Neuronal stem cell (in vitro differentiated cells): ENCODE measurements at regions not wholly inside any gene's neighbourhood (a gene's known extent, or its start where the extent isn't known, plus 50 kb on each side); places are given as distances from the start of the nearest gene placed in this dataset.

ENCODE experiments used
- DNase-seq: peaks from one replicate; pipeline ENCODE4 v3.0.0-alpha.2; 2013; ENCODE audit warnings: low spot score
- H2AFZ ChIP-seq: one replicate; pipeline ENCODE4 v1.6.1; 2013; ENCODE audit warnings: mild to moderate bottlenecking, low read length, inconsistent platforms
- H2AK5ac ChIP-seq: 2 replicates; pipeline ENCODE4 v1.6.1; 2013; ENCODE audit warnings: low read depth, mild to moderate bottlenecking, inconsistent platforms, low read length, moderate library complexity, mixed read lengths
- H2BK120ac ChIP-seq: 2 replicates; pipeline ENCODE4 v1.6.1; 2013; ENCODE audit warnings: low read depth, mild to moderate bottlenecking, inconsistent platforms, low read length, moderate library complexity, mixed read lengths
- H2BK12ac ChIP-seq: one replicate; pipeline ENCODE4 v1.6.1; 2013; ENCODE audit warnings: low read length, inconsistent platforms
- H2BK15ac ChIP-seq: 2 replicates; pipeline ENCODE4 v1.6.1; 2013; ENCODE audit warnings: mild to moderate bottlenecking, low read length, inconsistent platforms, mixed read lengths
- H2BK5ac ChIP-seq: one replicate; pipeline ENCODE4 v1.6.1; 2013; ENCODE audit warnings: inconsistent platforms, mild to moderate bottlenecking, low read length, moderate library complexity
- H3K14ac ChIP-seq: one replicate; pipeline ENCODE4 v1.6.1; 2013; ENCODE audit warnings: low read length, inconsistent platforms
- H3K18ac ChIP-seq: 2 replicates; pipeline ENCODE4 v1.6.1; 2013; ENCODE audit warnings: low read length, inconsistent platforms
- H3K23ac ChIP-seq: 2 replicates; pipeline ENCODE4 v1.6.1; 2013; ENCODE audit warnings: low read depth, mild to moderate bottlenecking, mixed read lengths, low read length, inconsistent platforms; ENCODE audit not compliant: poor library complexity
- H3K27ac ChIP-seq: replicated peaks from 3 replicates; pipeline ENCODE4 v1.5.1; 2013; ENCODE audit warnings: low read length, inconsistent platforms
- H3K27me3 ChIP-seq, 3 experiments: 2 replicates each; pipeline ENCODE4 v1.6.1; 2013; ENCODE audit warnings: low read length in 3 of 3, mild to moderate bottlenecking in 2 of 3, inconsistent platforms in 1 of 3, low read depth in 1 of 3, mixed read lengths in 1 of 3, moderate library complexity in 1 of 3; ENCODE audit not compliant: control insufficient read depth in 3 of 3, insufficient read depth in 3 of 3
- H3K36me3 ChIP-seq, 2 donors: replicated peaks in 1 of 2; 2 replicates each; pipeline ENCODE4 v1.6.1; 2013; ENCODE audit warnings: low read length in 2 of 2; ENCODE audit not compliant: control insufficient read depth in 2 of 2, insufficient read depth in 2 of 2
- H3K4ac ChIP-seq: 2 replicates; pipeline ENCODE4 v1.6.1; 2013; ENCODE audit warnings: inconsistent platforms, mild to moderate bottlenecking, low read length, moderate library complexity
- H3K4me1 ChIP-seq, 2 donors: 1 replicate in 1 of 2; 2 replicates in 1 of 2; pipeline ENCODE4 v1.6.1; 2013; ENCODE audit warnings: low read length in 2 of 2, low read depth in 1 of 2; ENCODE audit not compliant: control insufficient read depth in 2 of 2, insufficient read depth in 1 of 2
- H3K4me2 ChIP-seq: one replicate; pipeline ENCODE4 v1.6.1; 2013; ENCODE audit warnings: mild to moderate bottlenecking, low read length, inconsistent platforms; ENCODE audit not compliant: insufficient read depth, poor library complexity, severe bottlenecking
- H3K4me3 ChIP-seq, 2 donors: 2 replicates each; pipeline ENCODE4 v1.5.1; 2013; ENCODE audit warnings: low read length in 2 of 2, mild to moderate bottlenecking in 2 of 2, inconsistent platforms in 1 of 2, moderate library complexity in 1 of 2
- H3K79me1 ChIP-seq: one replicate; pipeline ENCODE4 v1.6.1; 2013; ENCODE audit warnings: low read depth, mild to moderate bottlenecking, inconsistent platforms, low read length, moderate library complexity
- H3K9ac ChIP-seq: one replicate; pipeline ENCODE4 v1.6.1; 2013; ENCODE audit warnings: mild to moderate bottlenecking, low read depth, low read length, inconsistent platforms; ENCODE audit not compliant: poor library complexity
- H3K9me3 ChIP-seq, 2 donors: replicated peaks in 1 of 2; 2 replicates each; pipeline versions ENCODE3 to v1.6.1; 2013; ENCODE audit warnings: low read length in 2 of 2, mild to moderate bottlenecking in 2 of 2, inconsistent platforms in 1 of 2, low read depth in 1 of 2, mixed read lengths in 1 of 2, moderate library complexity in 1 of 2; ENCODE audit not compliant: control insufficient read depth in 2 of 2, insufficient read depth in 1 of 2
- H4K8ac ChIP-seq: one replicate; pipeline ENCODE4 v1.6.1; 2013; ENCODE audit warnings: low read depth, mild to moderate bottlenecking, inconsistent platforms, low read length, moderate library complexity
- H4K91ac ChIP-seq: one replicate; pipeline ENCODE4 v1.6.1; 2013; ENCODE audit warnings: low read length, low read depth, mild to moderate bottlenecking, inconsistent platforms; ENCODE audit not compliant: poor library complexity
- WGBS, 2 donors: extraction: QIAGEN DNeasy Blood & Tissue Kit; methylation state at CpG; one replicate each; pipeline ENCODE4 v1.1.7; 2013; ENCODE audit warnings: missing lambda C conversion rate in 2 of 2, mixed read lengths in 1 of 2; ENCODE audit not compliant: insufficient read length in 2 of 2, insufficient replicate concordance in 1 of 2; ENCODE audit errors: extremely low coverage in 2 of 2; 5-methylcytosine and 5-hydroxymethylcytosine counted together

DNA sequence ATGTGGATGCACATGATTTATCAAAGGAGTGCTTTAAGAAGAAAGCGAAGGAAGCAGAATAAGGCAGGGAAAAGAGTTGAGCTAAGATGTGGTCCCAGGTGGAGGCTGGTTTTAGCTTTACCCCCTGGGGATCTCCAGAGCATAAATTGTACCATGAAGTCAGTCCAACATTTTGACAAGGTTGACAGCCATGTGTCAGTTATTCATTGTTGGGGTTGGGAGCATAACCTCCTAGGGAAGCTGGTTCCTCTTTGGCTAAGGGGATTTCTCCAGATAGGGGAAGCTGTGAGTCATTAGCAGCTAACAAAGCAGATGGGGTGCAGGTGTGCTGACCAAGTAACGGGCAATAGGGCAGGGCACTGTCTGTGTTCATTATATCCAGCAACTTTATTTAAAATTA, 123.7 kb upstream of the IGSF10 start:
- no peak overlapping the region for H4K8ac ChIP-seq
- H3K36me3 ChIP-seq: no peaks in the 10 kb centered on the region
- no peak overlapping the region for H2BK15ac ChIP-seq
- H3K4me3 ChIP-seq: no peak overlapping the region
- WGBS, 2 donors: no CpG with 5 or more reads among the region's 2 CpGs
- no peak overlapping the region for H4K91ac ChIP-seq
- no peaks in the 10 kb centered on the region for H3K27me3 ChIP-seq
- H3K18ac ChIP-seq: no peak overlapping the region
- no peak overlapping the region for H2AFZ ChIP-seq
- H3K4ac ChIP-seq: no peak overlapping the region
- no peak overlapping the region for H3K14ac ChIP-seq
- no peak overlapping the region for H2BK120ac ChIP-seq
- H2AK5ac ChIP-seq: no peak overlapping the region
- DNase-seq: no peak
- H3K23ac ChIP-seq: no peak overlapping the region
- no peak overlapping the region for H3K9ac ChIP-seq
- H3K4me2 ChIP-seq: no peak overlapping the region
- H3K9me3 ChIP-seq: no peaks in the 10 kb centered on the region
- H3K27ac ChIP-seq: no peak overlapping the region
- H2BK12ac ChIP-seq: no peak overlapping the region
- H3K4me1 ChIP-seq: no peaks in the 10 kb centered on the region
- H2BK5ac ChIP-seq: no peak overlapping the region
- no peaks in the 10 kb centered on the region for H3K79me1 ChIP-seq

DNA sequence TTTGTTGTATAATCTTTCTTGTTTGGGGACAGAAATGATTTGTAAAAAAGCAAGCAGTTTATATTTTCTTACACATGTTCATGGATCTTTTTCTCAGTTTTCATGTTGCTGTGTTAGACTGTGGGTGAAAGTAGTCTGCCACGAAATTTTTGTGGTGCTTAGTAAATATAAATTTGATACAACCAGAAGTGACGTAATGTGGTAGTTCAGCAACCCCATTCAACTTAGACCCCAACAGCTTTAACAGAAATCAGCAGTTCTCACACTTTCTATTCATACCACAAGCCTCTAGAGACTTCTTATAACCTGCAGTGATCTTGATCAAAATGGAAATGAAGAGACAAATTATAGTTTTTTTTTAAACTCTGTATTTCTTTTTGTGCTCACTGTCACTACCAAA, 120.2 kb upstream of the IGSF10 start:
- H3K23ac ChIP-seq: no peak overlapping the region
- H3K4me3 ChIP-seq: no peak overlapping the region
- no peak overlapping the region for H2BK120ac ChIP-seq
- H2AFZ ChIP-seq: no peak overlapping the region
- no peak overlapping the region for H3K14ac ChIP-seq
- no peaks in the 10 kb centered on the region for H3K9me3 ChIP-seq
- no peak for DNase-seq
- no peak overlapping the region for H3K4ac ChIP-seq
- no peak overlapping the region for H3K4me2 ChIP-seq
- no peak overlapping the region for H4K8ac ChIP-seq
- WGBS, 2 donors: no CpG with 5 or more reads among the region's 2 CpGs
- H3K4me1 ChIP-seq: peaks cover 0 to 4% of the 10 kb centered on the region in 2 donors
- no peak overlapping the region for H3K9ac ChIP-seq
- no peak overlapping the region for H3K18ac ChIP-seq
- H3K27ac ChIP-seq: no peak overlapping the region
- no peak overlapping the region for H2BK5ac ChIP-seq
- H3K27me3 ChIP-seq: no peaks in the 10 kb centered on the region
- H2BK12ac ChIP-seq: no peak overlapping the region
- H2BK15ac ChIP-seq: no peak overlapping the region
- no peak overlapping the region for H4K91ac ChIP-seq
- H3K79me1 ChIP-seq: no peaks in the 10 kb centered on the region
- no peak overlapping the region for H2AK5ac ChIP-seq
- H3K36me3 ChIP-seq: no peaks in the 10 kb centered on the region

DNA sequence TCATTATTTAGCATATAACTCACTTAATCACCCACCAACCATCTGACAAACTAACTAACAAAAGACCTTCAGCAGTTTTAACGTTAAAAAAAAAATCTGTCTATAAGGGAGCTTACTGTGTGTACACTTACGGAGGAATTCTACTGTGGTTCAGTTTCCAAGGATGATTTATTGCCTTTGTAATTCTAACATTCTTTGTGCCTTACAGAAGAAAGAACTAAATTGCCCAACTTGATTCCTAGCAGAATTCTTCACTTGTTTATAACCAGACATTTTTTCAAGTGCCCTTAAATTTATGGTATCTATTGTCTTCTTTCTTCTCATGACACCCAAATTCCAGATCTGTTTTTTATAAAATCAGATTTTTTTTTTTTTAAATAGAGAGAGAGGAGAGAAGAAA, 119.7 kb upstream of the IGSF10 start:
- H3K27me3 ChIP-seq: no peaks in the 10 kb centered on the region
- H2AFZ ChIP-seq: no peak overlapping the region
- H3K9ac ChIP-seq: no peak overlapping the region
- no peak overlapping the region for H3K4ac ChIP-seq
- no peak overlapping the region for H2AK5ac ChIP-seq
- H2BK12ac ChIP-seq: no peak overlapping the region
- H4K91ac ChIP-seq: no peak overlapping the region
- WGBS, 2 donors: no CpG with 5 or more reads among the region's 2 CpGs
- H2BK15ac ChIP-seq: no peak overlapping the region
- no peak overlapping the region for H3K4me3 ChIP-seq
- H3K14ac ChIP-seq: no peak overlapping the region
- no peaks in the 10 kb centered on the region for H3K36me3 ChIP-seq
- H3K18ac ChIP-seq: no peak overlapping the region
- H3K23ac ChIP-seq: no peak overlapping the region
- H3K4me2 ChIP-seq: no peak overlapping the region
- peaks cover 0 to 4% of the 10 kb centered on the region in 2 donors for H3K4me1 ChIP-seq
- no peaks in the 10 kb centered on the region for H3K79me1 ChIP-seq
- DNase-seq: no peak
- no peak overlapping the region for H3K27ac ChIP-seq
- no peak overlapping the region for H4K8ac ChIP-seq
- H2BK120ac ChIP-seq: no peak overlapping the region
- H3K9me3 ChIP-seq: peaks cover 0 to under 1% of the 10 kb centered on the region in 2 donors
- no peak overlapping the region for H2BK5ac ChIP-seq

DNA sequence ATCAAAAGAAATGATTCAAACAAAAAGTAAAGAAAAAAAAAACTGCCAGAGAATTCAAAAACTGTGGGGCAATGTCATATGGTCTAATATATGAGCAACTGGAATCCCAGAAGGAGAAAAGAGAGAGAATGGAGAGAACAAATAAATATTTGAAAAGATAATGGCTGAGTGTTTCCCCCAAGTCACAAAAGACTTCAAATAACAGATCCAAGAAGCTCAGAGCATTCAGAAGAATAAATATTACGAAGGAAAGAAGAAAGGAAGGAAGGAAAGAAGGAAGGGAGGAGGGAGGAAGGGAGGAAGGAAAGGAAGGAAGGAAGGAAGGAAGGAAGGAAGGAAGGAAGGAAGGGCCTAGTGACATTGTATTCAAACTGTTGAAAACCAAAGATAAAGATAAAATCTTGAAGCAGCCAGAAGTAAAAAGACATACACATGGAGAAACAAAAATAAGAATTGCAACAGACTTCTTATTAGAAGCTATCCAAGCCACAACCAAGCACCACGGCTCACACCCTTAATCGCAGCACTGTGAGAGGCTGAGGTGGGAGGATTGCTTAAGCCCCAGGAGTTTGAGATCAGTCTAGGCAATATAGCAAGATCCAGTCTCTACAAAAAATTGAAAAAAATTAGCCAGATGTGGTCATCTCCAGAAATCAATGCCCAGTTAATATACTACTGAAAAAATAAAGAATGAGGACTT, 118.9 kb upstream of the IGSF10 start:
- 86% methylated on average over 1 of the region's 3 CpGs; no CpG with 5 or more reads in 1 of the 2 donors for WGBS, 2 donors
- Histone ChIP-seq H3K27me3 (no peaks in the 10 kb centered on the region), H2BK12ac (no peak overlapping the region), H2AK5ac (no peak overlapping the region), H3K27ac (no peak overlapping the region), H3K18ac (no peak overlapping the region), H3K23ac (no peak overlapping the region), H3K4me3 (no peak overlapping the region), H3K4ac (no peak overlapping the region), H3K9me3 (peaks cover 0 to 3% of the 10 kb centered on the region in 2 donors), H2AFZ (no peak overlapping the region), H3K9ac (no peak overlapping the region), H2BK5ac (no peak overlapping the region), H3K36me3 (no peaks in the 10 kb centered on the region), H4K91ac (no peak overlapping the region), H3K4me1 (peaks cover 0 to 4% of the 10 kb centered on the region in 2 donors), H3K79me1 (no peaks in the 10 kb centered on the region), H2BK120ac (no peak overlapping the region), H3K14ac (no peak overlapping the region), H2BK15ac (no peak overlapping the region), H3K4me2 (no peak overlapping the region), H4K8ac (no peak overlapping the region)
- no peak for DNase-seq
